ENCODE measurements at regions not wholly inside any gene's neighbourhood (a gene's known extent, or its start where the extent isn't known, plus 50 kb on each side); places are given as distances from the start of the nearest gene placed in this dataset.
"Not testable (repeated sequence)": the region's sequence is repeated elsewhere in the genome, so short reads cannot be mapped to it uniquely, and the experiment has no call there.

DNA sequence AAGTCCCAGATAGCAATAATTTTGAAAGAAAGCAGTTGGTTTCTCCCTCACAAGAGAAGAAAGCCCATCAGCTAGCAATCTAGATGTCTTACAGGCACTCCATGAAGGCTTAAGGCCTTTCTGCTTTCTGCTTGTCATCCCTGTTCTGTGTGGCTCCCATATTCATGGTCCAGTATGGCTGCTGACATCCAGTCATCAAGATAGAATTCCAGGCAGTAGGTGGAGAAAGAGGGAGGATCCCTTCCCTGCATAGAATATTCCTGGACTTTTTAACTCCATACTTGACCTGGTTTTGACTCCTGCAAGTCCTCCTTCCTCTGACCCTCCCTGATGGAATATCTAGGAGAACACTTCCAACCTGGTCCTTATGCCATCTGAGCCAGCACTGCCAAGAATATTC, 389.9 kb upstream of the AKR1E2 start:
- H3K36me3 Mint-ChIP-seq (ENCODE audit: low read depth) = no peaks in the 10 kb centered on the region
- no peaks in the 10 kb centered on the region for H3K27me3 Mint-ChIP-seq
- H3K4me1 Mint-ChIP-seq (ENCODE audit: low read depth) = peaks cover 7% of the 10 kb centered on the region
- intact Hi-C loops (cut with micrococcal nuclease) = no loop called here
- H3K27ac Mint-ChIP-seq = no peak overlapping the region
- H3K9me3 Mint-ChIP-seq = peaks cover 5% of the 10 kb centered on the region
- no peak overlapping the region for H3K4me3 Mint-ChIP-seq

DNA sequence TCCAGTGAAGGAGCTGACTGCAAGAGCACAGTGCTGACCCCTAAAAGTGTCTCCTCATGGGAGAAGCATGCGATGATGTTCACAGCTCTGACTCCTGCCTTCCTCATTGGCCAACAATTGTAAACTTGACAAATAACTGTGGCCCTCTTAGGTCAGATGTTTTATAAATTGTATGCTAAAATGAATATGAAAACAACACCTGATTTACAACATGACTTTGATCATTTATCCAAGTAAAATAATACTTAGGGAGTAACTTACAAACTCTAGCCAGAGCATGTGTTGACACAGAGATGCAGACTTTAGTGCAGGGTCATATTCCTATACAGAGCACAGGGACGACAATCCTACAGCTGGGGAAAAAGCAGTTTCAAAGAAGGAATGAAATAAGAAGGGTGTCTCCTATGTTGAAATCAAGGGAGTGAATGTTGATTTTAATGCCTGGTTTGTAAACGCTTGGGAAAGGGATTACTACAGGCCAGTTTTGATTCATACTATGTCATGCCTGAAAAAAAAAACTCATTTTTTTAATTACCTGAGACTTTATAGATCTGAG, 391.4 kb upstream of the AKR1E2 start:
- H3K27ac Mint-ChIP-seq = no peak overlapping the region
- no peaks in the 10 kb centered on the region for H3K9me3 Mint-ChIP-seq
- no peak overlapping the region for H3K4me3 Mint-ChIP-seq
- intact Hi-C loops (cut with micrococcal nuclease) = no loop called here
- H3K4me1 Mint-ChIP-seq (ENCODE audit: low read depth) = peaks cover 7% of the 10 kb centered on the region
- H3K27me3 Mint-ChIP-seq = no peaks in the 10 kb centered on the region
- H3K36me3 Mint-ChIP-seq (ENCODE audit: low read depth) = no peaks in the 10 kb centered on the region

DNA sequence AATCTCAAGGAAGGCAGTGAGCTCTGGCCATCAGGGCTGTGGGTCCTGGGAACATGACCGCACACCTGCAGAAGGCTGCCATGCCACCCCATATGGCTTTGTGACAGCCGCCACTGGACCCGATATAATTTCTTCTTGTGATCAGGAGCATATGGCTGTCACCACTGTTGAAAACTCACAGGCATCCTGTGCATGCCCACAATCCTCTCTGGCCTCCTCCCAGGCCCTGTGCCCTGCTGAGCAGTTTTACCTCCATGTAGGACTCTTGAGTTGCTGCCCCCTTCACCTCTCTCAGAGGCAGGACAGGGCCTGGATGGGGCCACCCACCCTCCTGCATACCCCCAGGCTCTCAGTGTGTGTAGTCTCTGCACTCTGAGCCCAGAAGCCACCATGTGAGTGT, 391.9 kb upstream of the AKR1E2 start:
- H3K27ac Mint-ChIP-seq = no peak overlapping the region
- peaks cover 7% of the 10 kb centered on the region for H3K4me1 Mint-ChIP-seq (ENCODE audit: low read depth)
- no peaks in the 10 kb centered on the region for H3K36me3 Mint-ChIP-seq (ENCODE audit: low read depth)
- intact Hi-C loops (cut with micrococcal nuclease) = no loop called here
- no peak overlapping the region for H3K4me3 Mint-ChIP-seq
- no peaks in the 10 kb centered on the region for H3K27me3 Mint-ChIP-seq
- H3K9me3 Mint-ChIP-seq = no peaks in the 10 kb centered on the region

- Mint-ChIP-seq H3K36me3 (ENCODE audit: low read depth) (no peaks in the 10 kb centered on the region), H3K4me3 (no peak overlapping the region), H3K4me1 (ENCODE audit: low read depth) (peaks cover 1% of the 10 kb centered on the region), H3K27ac (no peak overlapping the region), H3K9me3 (peaks cover 3% of the 10 kb centered on the region), H3K27me3 (no peaks in the 10 kb centered on the region)
- intact Hi-C loops (cut with micrococcal nuclease) = no loop called here
Measured at GRCh38 chr10:4431114-4431863, 394.7 kb upstream of the AKR1E2 start.

DNA sequence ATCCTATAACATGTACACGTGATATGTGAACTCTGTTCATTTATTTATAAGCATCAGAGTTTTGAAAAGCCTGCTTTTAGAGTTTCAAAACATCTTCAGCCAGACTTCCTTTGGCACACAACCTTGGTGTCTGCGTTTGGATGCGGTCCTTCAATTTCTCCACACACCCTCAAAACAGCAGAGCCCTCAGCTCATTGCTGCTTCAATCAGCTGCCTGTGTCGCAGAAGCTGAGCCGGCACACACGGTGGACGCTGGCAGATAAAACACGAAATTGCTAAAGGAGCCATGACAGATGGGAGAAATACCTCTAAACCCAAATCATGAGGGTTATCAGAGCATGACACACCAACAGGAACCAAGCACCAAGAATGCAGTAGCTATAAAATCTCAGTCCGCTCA, 396.4 kb upstream of the AKR1E2 start:
- H3K36me3 Mint-ChIP-seq (ENCODE audit: low read depth) = no peaks in the 10 kb centered on the region
- intact Hi-C loops (cut with micrococcal nuclease) = no loop called here
- no peak overlapping the region for H3K4me3 Mint-ChIP-seq
- peaks cover 5% of the 10 kb centered on the region for H3K4me1 Mint-ChIP-seq (ENCODE audit: low read depth)
- H3K27me3 Mint-ChIP-seq = no peaks in the 10 kb centered on the region
- H3K27ac Mint-ChIP-seq = no peak overlapping the region
- H3K9me3 Mint-ChIP-seq = peaks cover 9% of the 10 kb centered on the region

- intact Hi-C loops (cut with micrococcal nuclease) = no loop called here
- H3K4me3 Mint-ChIP-seq = no peak overlapping the region
- no peak overlapping the region for H3K27ac Mint-ChIP-seq
- H3K9me3 Mint-ChIP-seq = peaks cover 9% of the 10 kb centered on the region
- H3K27me3 Mint-ChIP-seq = no peaks in the 10 kb centered on the region
- peaks cover 11% of the 10 kb centered on the region for H3K4me1 Mint-ChIP-seq (ENCODE audit: low read depth)
- H3K36me3 Mint-ChIP-seq (ENCODE audit: low read depth) = no peaks in the 10 kb centered on the region
Measured at GRCh38 chr10:4427532-4427931, 398.5 kb upstream of the AKR1E2 start.

- Mint-ChIP-seq H3K27me3 (no peaks in the 10 kb centered on the region), H3K9me3 (peaks cover 9% of the 10 kb centered on the region), H3K36me3 (ENCODE audit: low read depth) (no peaks in the 10 kb centered on the region), H3K4me3 (no peak overlapping the region), H3K27ac (no peak overlapping the region), H3K4me1 (ENCODE audit: low read depth) (peaks cover 11% of the 10 kb centered on the region)
- intact Hi-C loops (cut with micrococcal nuclease) = no loop called here
Measured at GRCh38 chr10:4426866-4427265, 399.1 kb upstream of the AKR1E2 start.

DNA sequence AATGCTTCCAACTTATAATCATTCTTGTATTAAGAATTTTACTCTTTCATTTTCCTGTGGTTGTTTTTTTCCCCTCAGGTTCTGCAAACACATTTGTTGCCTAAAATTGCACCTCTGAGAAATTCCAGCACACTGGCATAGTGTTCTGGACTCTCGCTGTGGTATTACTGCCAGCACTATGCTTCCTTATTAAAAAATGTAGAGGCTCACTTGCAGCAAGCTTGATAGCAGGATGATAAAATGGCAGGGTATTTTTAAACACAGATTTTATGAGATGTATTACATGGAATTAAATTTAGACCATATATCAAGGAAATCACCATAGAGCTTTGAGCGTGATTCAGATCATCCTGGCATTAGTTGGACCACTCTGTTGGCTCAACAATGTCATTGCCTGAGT, 416.7 kb upstream of the AKR1E2 start:
- Mint-ChIP-seq H3K4me3 (no peak overlapping the region), H3K36me3 (ENCODE audit: low read depth) (no peaks in the 10 kb centered on the region), H3K27ac (no peak overlapping the region), H3K27me3 (peaks cover 2% of the 10 kb centered on the region), H3K4me1 (ENCODE audit: low read depth) (peaks cover 6% of the 10 kb centered on the region), H3K9me3 (peaks cover 10% of the 10 kb centered on the region)
- intact Hi-C loops (cut with micrococcal nuclease) = no loop called here

- Mint-ChIP-seq H3K9me3 (peaks cover 10% of the 10 kb centered on the region), H3K4me1 (ENCODE audit: low read depth) (peaks cover 6% of the 10 kb centered on the region), H3K27me3 (peaks cover 4% of the 10 kb centered on the region), H3K27ac (no peak overlapping the region), H3K4me3 (no peak overlapping the region), H3K36me3 (ENCODE audit: low read depth) (no peaks in the 10 kb centered on the region)
- intact Hi-C loops (cut with micrococcal nuclease) = no loop called here
Measured at GRCh38 chr10:4407783-4408182, 418.2 kb upstream of the AKR1E2 start.

DNA sequence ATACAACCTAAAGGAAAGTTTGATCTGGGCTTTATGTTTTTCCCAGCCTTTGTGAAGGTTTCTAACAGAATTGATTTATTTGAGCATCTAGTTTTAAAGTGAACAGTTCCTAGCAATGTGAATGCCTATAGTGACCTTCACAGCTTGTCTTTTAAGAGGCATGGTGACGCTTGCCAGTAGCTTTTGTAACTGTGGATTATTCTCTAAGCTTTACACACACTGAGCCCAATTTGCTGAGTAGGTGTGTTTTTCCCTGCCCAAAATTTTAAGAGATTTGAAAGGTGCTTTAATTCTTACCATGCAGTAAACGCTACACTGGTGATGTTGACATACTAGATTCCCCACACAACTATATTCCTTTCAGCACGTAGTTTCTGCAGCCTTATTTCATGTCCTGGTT, 420.2 kb upstream of the AKR1E2 start:
- H3K27ac Mint-ChIP-seq = peak overlapping the region; percentile 31
- peaks cover 11% of the 10 kb centered on the region for H3K9me3 Mint-ChIP-seq
- H3K27me3 Mint-ChIP-seq = peaks cover 4% of the 10 kb centered on the region
- intact Hi-C loops (cut with micrococcal nuclease) = no loop called here
- H3K4me3 Mint-ChIP-seq = no peak overlapping the region
- H3K4me1 Mint-ChIP-seq (ENCODE audit: low read depth) = peaks cover 6% of the 10 kb centered on the region
- H3K36me3 Mint-ChIP-seq (ENCODE audit: low read depth) = no peaks in the 10 kb centered on the region

- H3K27ac Mint-ChIP-seq = no peak overlapping the region
- peaks cover 12% of the 10 kb centered on the region for H3K9me3 Mint-ChIP-seq
- intact Hi-C loops (cut with micrococcal nuclease) = no loop called here
- no peak overlapping the region for H3K4me3 Mint-ChIP-seq
- peaks cover 3% of the 10 kb centered on the region for H3K27me3 Mint-ChIP-seq
- no peaks in the 10 kb centered on the region for H3K36me3 Mint-ChIP-seq (ENCODE audit: low read depth)
- H3K4me1 Mint-ChIP-seq (ENCODE audit: low read depth) = peaks cover 6% of the 10 kb centered on the region
Measured at GRCh38 chr10:4403638-4404252, 422.3 kb upstream of the AKR1E2 start.

- intact Hi-C loops (cut with micrococcal nuclease); H3K4me3 Mint-ChIP-seq; H3K4me1 Mint-ChIP-seq (ENCODE audit: low read depth); H3K27ac Mint-ChIP-seq; H3K36me3 Mint-ChIP-seq (ENCODE audit: low read depth); H3K27me3 Mint-ChIP-seq: not testable (repeated sequence)
- peaks cover 12% of the 10 kb centered on the region for H3K9me3 Mint-ChIP-seq
Measured at GRCh38 chr10:4401080-4401479, 424.9 kb upstream of the AKR1E2 start.

DNA sequence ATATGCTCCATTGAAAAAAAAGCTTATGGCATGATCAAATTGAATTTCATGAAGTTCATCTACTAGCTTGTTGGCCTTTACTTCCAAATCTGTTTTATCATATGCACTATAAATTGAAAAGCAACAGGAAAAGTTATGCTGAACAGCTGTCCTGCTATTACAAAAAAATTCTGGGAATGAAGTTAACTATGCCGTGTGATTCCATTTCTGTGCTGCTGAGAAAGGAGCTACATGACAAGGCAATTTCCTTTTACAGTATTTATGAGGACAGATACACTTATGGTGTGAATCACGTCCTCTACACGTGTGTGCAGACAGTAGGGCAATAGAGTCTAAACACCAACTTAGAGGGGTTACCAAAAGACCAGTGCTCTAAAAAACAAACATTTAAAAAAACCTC, 426.5 kb upstream of the AKR1E2 start:
- Mint-ChIP-seq H3K4me3 (no peak overlapping the region), H3K9me3 (peaks cover 12% of the 10 kb centered on the region), H3K27ac (no peak overlapping the region), H3K4me1 (ENCODE audit: low read depth) (no peaks in the 10 kb centered on the region), H3K27me3 (peaks cover 7% of the 10 kb centered on the region), H3K36me3 (ENCODE audit: low read depth) (no peaks in the 10 kb centered on the region)
- intact Hi-C loops (cut with micrococcal nuclease) = loop anchor here (5.0 kb wide), 1 partner anchor 263 kb away; no protein-coding TSS in a partner anchor

GRCh38 chr10:4398602-4399001, 427.4 kb upstream of the AKR1E2 start:
- Mint-ChIP-seq H3K27ac (no peak overlapping the region), H3K36me3 (ENCODE audit: low read depth) (no peaks in the 10 kb centered on the region), H3K27me3 (peaks cover 7% of the 10 kb centered on the region), H3K9me3 (peaks cover 12% of the 10 kb centered on the region), H3K4me1 (ENCODE audit: low read depth) (no peaks in the 10 kb centered on the region), H3K4me3 (no peak overlapping the region)
- intact Hi-C loops (cut with micrococcal nuclease) = loop anchor here (5.0 kb wide), 1 partner anchor 264 kb away; no protein-coding TSS in a partner anchor
